HEK293T (cell line): ENCODE measurements at regions not wholly inside any gene's neighbourhood (a gene's known extent, or its start where the extent isn't known, plus 50 kb on each side); places are given as distances from the start of the nearest gene placed in this dataset.

Experiments used
- CTCF ChIA-PET: fragments of 350-600 bp; formaldehyde crosslinking; extraction: SDS; loops from one replicate; lab custom pipeline; 2021; ENCODE audit warnings: antibody characterized with exemption, inconsistent platforms; lab: Yijun Ruan, JAX
- POLR2A ChIA-PET: fragments of 350-600 bp; formaldehyde crosslinking; extraction: SDS; loops from one replicate; lab custom pipeline; 2020; ENCODE audit warnings: antibody characterized with exemption, inconsistent platforms; lab: Yijun Ruan, JAX
- DNase-seq: peaks from one replicate; pipeline ENCODE4 v3.0.0; 2012; ENCODE audit warnings: mixed read lengths; ENCODE audit errors: extremely low spot score
- ARNT ChIP-seq: fragments of 450-650 bp; IDR thresholded peaks from 2 replicates; pipeline ENCODE4 v1.6.1; 2017; ENCODE audit warnings: mild to moderate bottlenecking
- BHLHE40 ChIP-seq: fragments of 450-650 bp; IDR thresholded peaks from 2 replicates; pipeline ENCODE4 v1.6.1; 2016; ENCODE audit warnings: mild to moderate bottlenecking, moderate library complexity, borderline replicate concordance
- CTBP1 ChIP-seq: fragments of 450-650 bp; IDR thresholded peaks from 2 replicates; pipeline ENCODE4 v1.6.1; 2016; ENCODE audit warnings: borderline replicate concordance
- ELF4 ChIP-seq: fragments of 450-650 bp; IDR thresholded peaks from 2 replicates; pipeline ENCODE4 v1.6.1; 2017; ENCODE audit warnings: antibody characterized with exemption
- FOXA1 ChIP-seq: fragments of 450-650 bp; IDR thresholded peaks from 2 replicates; pipeline ENCODE4 v1.6.1; 2016; ENCODE audit warnings: mild to moderate bottlenecking
- FOXK2 ChIP-seq: fragments of 450-650 bp; IDR thresholded peaks from 2 replicates; pipeline ENCODE4 v1.6.1; 2016; ENCODE audit warnings: mild to moderate bottlenecking
- FOXM1 ChIP-seq: fragments of 450-650 bp; IDR thresholded peaks from 2 replicates; pipeline ENCODE4 v1.6.1; 2017; ENCODE audit warnings: mild to moderate bottlenecking, borderline replicate concordance
- HDGF ChIP-seq: fragments of 450-650 bp; IDR thresholded peaks from 2 replicates; pipeline ENCODE4 v1.6.1; 2017; ENCODE audit warnings: antibody characterized with exemption, borderline replicate concordance
- L3MBTL2 ChIP-seq: fragments of 450-650 bp; conservative IDR thresholded peaks from 2 replicates; pipeline ENCODE4 v1.6.1; 2016; ENCODE audit warnings: mild to moderate bottlenecking
- LEF1 ChIP-seq: fragments of 450-650 bp; IDR thresholded peaks from 2 replicates; pipeline ENCODE4 v1.6.1; 2017; ENCODE audit warnings: mild to moderate bottlenecking, borderline replicate concordance
- NFRKB ChIP-seq: fragments of 450-650 bp; IDR thresholded peaks from 2 replicates; pipeline ENCODE4 v1.6.1; 2016; ENCODE audit warnings: mild to moderate bottlenecking, moderate library complexity
- PKNOX1 ChIP-seq: fragments of 450-650 bp; IDR thresholded peaks from 2 replicates; pipeline ENCODE4 v1.6.1; 2016
- SP1 ChIP-seq: fragments of 450-650 bp; IDR thresholded peaks from 2 replicates; pipeline ENCODE4 v1.6.1; 2017
- SUZ12 ChIP-seq: fragments of 450-650 bp; IDR thresholded peaks from 2 replicates; pipeline ENCODE4 v1.6.1; 2016; ENCODE audit warnings: mild to moderate bottlenecking
- TARDBP ChIP-seq: fragments of 450-650 bp; IDR thresholded peaks from 2 replicates; pipeline ENCODE4 v1.6.1; 2016
- ZNF384 ChIP-seq: fragments of 450-650 bp; IDR thresholded peaks from 2 replicates; pipeline ENCODE4 v1.6.1; 2016

DNA sequence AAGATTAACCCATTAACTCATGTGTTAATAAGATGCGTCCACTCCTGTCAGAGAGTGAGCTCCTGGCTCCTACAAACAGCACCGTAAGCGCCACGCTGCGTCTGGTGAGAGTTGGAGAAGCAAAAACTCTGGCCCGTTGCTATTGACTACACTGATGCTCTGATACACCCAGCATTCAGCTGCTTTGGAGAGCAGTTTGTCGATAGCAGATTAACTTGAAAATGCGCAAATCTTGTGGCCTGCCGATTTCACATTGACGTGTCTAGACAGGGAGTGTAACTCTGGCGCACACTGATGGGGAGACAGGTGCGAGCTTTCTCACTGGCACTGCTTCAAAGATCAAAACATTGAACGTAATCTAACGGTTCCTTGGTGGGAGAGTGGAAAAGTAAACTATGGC is 151.7 kb upstream of the RPS6KA2 start:
- ChIA-PET POLR2A (no interaction called here), CTCF (interaction anchor here (0.6 to 1.0 kb wide), 2 partner anchors 10 to 626 kb away, joined by 3 read pairs; no protein-coding TSS in a partner anchor)
- no peak for TF ChIP-seq FOXM1
- no peak for TF ChIP-seq L3MBTL2
- no peak for TF ChIP-seq SP1
- no peak for TF ChIP-seq FOXA1
- TF ChIP-seq LEF1: no peak
- no peak for TF ChIP-seq CTBP1
- TF ChIP-seq NFRKB: no peak
- no peak for TF ChIP-seq BHLHE40
- TF ChIP-seq ZNF384: no peak
- no peak for TF ChIP-seq SUZ12
- TF ChIP-seq ELF4: no peak
- no peak for TF ChIP-seq TARDBP
- no peak for TF ChIP-seq PKNOX1
- TF ChIP-seq ARNT: no peak
- TF ChIP-seq HDGF: no peak
- DNase-seq: no peak

DNA sequence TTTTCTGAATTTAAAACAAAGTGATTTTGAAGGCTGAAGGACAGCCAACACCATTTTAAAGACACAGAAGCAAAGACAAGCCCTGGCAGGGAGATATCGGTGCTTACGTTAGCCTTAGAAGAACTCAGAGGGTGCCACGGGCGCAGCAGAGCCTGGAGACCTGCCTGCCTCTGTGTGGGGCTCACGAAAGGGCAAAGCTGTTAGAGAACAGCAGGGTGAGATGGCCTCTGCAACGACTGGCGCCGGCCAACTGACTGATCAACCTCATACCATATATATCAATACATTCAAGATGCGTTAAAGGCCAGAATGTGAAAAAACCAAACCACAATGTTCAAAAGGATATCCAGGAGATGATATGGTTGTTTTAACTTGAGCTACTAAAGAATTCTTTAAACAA is 151.0 kb upstream of the RPS6KA2 start:
- no peak for TF ChIP-seq ELF4
- no peak for TF ChIP-seq NFRKB
- no peak for TF ChIP-seq SUZ12
- TF ChIP-seq ARNT: no peak
- no peak for TF ChIP-seq SP1
- no peak for TF ChIP-seq FOXM1
- no peak for TF ChIP-seq LEF1
- TF ChIP-seq FOXK2: no peak
- TF ChIP-seq FOXA1: no peak
- TF ChIP-seq BHLHE40: no peak
- no peak for TF ChIP-seq L3MBTL2
- TF ChIP-seq HDGF: no peak
- TF ChIP-seq CTBP1: no peak
- TF ChIP-seq TARDBP: no peak
- no peak for TF ChIP-seq ZNF384
- TF ChIP-seq PKNOX1: no peak
- no peak for DNase-seq
- ChIA-PET CTCF (interaction anchor here (1.0 kb wide), 1 partner anchor 10 kb away, joined by 3 read pairs; no protein-coding TSS in a partner anchor), POLR2A (no interaction called here)

DNA sequence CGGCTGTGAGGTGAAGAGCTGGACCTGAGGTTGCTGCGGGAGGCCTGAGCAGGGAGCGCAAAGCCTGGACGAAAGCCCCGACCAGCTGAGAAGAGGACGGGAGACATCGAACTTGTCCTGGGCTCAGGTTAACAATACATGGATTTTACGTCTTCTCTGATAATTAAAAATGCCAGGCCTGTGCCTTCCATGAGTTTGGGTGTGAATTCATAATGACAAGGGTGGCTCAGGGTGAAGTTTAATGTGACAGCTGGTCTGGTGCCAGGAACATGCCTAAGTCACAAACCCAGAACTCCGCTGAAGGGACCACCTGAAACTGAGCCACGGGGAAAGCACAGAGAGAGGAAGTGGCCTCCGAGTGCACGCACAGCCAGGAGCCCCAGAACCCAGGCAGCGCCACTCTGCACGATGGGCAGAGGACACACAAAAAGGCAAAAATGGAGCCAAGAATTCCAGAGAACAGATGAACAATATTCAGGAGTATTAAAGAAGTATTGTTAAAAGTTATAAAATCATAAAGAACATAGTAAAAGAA is 150.1 kb upstream of the RPS6KA2 start:
- TF ChIP-seq HDGF: no peak
- TF ChIP-seq SUZ12: no peak
- no peak for TF ChIP-seq TARDBP
- no peak for TF ChIP-seq CTBP1
- no peak for TF ChIP-seq PKNOX1
- CTCF ChIA-PET: no interaction called here
- POLR2A ChIA-PET: no interaction called here
- DNase-seq: no peak

DNA sequence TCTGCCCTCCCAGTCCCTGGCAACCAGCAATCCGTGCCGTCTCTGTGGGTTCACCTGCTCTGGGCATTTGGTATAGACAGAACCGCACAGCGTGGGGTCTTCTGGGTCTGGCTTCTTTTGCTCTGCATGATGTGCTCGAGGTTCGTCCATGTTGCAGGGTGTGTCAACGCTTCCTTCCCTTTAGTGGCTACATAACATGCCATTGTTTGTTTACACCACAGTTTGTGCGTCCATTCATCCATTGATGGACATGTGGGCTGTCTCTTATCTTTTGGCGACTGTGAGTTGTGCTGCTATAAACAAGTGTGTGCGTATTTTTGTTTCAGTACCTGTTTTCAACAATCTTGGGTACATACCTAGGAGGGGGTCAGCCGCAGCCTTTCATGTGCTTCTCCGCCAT is 149.5 kb upstream of the RPS6KA2 start:
- TF ChIP-seq L3MBTL2: no peak
- TF ChIP-seq HDGF: no peak
- TF ChIP-seq ELF4: no peak
- TF ChIP-seq TARDBP: no peak
- no peak for TF ChIP-seq FOXM1
- no peak for TF ChIP-seq ARNT
- TF ChIP-seq BHLHE40: no peak
- no peak for TF ChIP-seq ZNF384
- TF ChIP-seq FOXA1: no peak
- no peak for TF ChIP-seq LEF1
- no peak for TF ChIP-seq SP1
- TF ChIP-seq FOXK2: no peak
- TF ChIP-seq NFRKB: no peak
- no peak for TF ChIP-seq CTBP1
- TF ChIP-seq SUZ12: no peak
- TF ChIP-seq PKNOX1: no peak
- CTCF ChIA-PET: interaction anchor here (1.0 to 3.7 kb wide), 2 partner anchors 174 to 366 kb away, joined by 4 to 20 read pairs; no protein-coding TSS in a partner anchor
- no peak for DNase-seq
- POLR2A ChIA-PET: no interaction called here

DNA sequence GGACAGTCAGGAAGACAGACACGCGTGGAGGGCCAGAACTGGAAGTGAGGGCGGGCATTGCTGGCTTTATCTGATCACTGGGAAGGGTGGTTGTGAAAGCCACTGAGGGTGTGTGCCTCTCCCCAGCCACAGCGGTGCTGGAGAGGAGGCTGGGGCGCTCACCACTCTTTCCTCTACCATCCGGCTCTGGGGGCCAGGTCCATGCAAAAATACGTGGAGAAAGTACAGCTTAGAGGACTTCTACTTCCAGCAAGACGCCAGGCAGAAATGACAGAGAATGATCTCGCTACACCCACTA is 148.8 kb upstream of the RPS6KA2 start:
- no peak for DNase-seq
- TF ChIP-seq FOXK2 (no peak), ELF4 (no peak), CTBP1 (no peak), NFRKB (no peak), SP1 (no peak), FOXA1 (no peak), BHLHE40 (no peak), HDGF (no peak), FOXM1 (no peak), L3MBTL2 (no peak), SUZ12 (no peak), TARDBP (no peak), LEF1 (no peak), PKNOX1 (no peak), ARNT (no peak), ZNF384 (no peak)
- ChIA-PET POLR2A (no interaction called here), CTCF (interaction anchor here (0.7 to 3.7 kb wide), 12 partner anchors 9 to 366 kb away, joined by 3 to 20 read pairs (median 4); no protein-coding TSS in a partner anchor)
